HG03025 (cell line): ENCODE measurements at regions not wholly inside any gene's neighbourhood (a gene's known extent, or its start where the extent isn't known, plus 50 kb on each side); places are given as distances from the start of the nearest gene placed in this dataset.

ENCODE experiments used
- ATAC-seq: cut with Tn5 transposase; IDR thresholded peaks from one replicate; pipeline ENCODE4 v1.9.1; 2021; ENCODE audit warnings: mild to moderate bottlenecking, moderate library complexity; ENCODE audit not compliant: unreplicated experiment, low FRiP score

DNA sequence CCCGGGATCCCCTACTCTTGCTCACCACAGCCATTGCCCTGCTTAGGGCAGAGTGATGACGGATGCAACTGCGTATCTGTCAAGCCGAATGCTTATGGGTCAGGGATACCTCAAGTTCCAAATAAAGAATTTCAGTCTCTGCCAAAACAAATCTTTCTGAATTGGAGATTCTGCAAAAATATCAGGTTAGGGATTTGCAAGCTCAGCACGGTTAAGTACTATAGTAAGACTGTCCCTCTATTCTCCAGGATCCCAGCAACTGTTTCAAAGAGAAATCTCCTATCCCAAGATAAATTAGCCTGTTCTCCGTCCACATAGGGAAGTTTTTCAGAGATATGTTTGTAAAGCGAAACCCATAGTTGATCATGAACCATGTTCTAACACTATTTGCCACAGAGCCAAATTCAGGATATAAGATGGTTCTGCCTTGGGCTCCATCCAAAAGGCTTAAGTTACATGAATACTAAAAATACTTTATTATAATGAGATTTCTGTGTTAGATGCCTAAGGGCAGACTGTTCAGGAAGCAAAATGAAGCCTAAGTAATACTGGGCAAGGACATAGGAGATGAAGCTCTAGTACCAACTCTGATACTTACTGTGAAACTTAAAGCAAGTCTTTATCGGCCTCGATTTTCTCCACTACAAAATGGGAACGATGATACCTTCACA is 100.1 kb upstream of the LPP start:
- ATAC-seq: no peak

- ATAC-seq: no peak
These were observed 99.4 kb upstream of the LPP start for GRCh38 chr3:188054541-188054940.

GRCh38 chr3:188055388-188055787 is 98.6 kb upstream of the LPP start:
- no peak for ATAC-seq

DNA sequence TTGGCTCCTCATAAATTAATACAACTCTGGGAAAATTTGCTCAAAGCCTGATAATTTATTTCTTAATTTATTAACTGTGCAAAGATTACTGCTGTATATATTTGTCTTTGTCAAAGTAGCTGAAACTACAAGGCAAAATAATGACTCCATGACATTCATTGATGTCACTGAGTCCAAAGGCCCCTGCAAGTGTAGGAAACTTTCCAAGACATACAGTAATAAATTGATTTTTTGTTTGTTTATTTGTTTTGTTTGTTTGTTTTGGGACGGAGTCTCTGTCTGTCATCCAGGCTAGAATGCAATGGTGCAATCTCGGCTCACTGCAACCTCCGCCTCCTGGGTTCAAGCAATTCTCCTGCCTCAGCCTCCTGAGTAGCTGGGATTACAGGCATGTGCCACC is 96.8 kb upstream of the LPP start:
- no peak for ATAC-seq

GRCh38 chr3:188058569-188059184 is 95.3 kb upstream of the LPP start:
- ATAC-seq: no peak

GRCh38 chr3:188059351-188059750 is 94.6 kb upstream of the LPP start:
- ATAC-seq: no peak

DNA sequence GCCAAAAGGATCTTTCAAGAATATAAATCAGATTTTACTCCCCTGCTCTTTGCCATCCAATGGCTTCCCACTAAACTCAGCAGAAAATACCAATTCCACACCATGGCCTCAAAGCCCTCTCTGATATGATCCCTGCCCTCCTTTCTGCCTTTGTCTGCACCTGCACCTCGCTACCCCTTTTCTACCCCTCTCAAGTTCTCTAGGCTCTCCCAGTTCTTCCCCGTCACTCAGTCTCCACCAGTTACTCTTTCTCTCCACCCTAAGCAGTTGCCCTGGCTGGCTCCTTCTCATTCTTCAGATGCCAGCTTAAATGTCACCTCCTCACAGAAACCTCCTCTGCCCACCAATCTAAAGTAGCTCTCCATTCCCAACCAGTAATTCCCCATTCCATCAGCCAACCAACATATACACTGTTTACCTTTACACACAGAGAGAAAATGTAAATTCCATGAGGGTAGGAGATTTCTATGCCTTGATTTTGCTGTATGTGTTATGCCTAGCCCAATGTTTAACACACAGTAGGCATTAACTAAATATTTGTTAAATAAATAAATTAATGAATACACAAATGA is 93.6 kb upstream of the LPP start:
- no peak for ATAC-seq

DNA sequence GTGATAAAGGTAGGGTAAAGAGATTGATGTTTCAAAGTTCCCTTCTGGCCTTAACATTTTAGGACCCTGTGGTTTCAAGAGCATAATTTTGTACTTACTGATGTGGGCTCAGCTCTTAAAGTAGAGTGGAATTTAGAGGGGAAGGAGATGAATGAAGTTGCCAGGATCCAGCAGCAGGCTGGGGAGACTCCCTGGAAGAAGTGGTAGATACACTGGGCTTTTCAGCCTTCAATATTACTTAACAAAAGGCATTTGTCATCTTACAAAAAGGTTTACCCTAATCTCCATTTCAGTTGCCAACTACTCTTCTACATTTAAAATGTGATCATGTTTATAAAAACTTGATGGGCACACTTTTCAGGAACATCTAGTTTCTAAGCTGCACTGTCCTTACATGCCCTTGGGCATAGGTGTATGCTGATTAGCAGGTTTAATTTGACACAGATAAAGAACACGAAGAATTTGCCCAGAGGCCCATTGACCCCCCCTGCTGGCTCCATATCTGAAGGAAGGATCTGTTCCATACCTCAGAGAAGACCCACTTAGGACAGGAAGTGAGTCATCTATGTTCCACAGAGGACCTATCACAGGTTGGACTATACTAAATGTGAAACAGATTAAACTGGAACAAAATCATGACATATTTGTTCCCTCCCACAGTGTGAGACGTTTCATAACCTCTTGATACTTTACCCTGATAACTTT is 93.0 kb upstream of the LPP start:
- ATAC-seq: no peak

DNA sequence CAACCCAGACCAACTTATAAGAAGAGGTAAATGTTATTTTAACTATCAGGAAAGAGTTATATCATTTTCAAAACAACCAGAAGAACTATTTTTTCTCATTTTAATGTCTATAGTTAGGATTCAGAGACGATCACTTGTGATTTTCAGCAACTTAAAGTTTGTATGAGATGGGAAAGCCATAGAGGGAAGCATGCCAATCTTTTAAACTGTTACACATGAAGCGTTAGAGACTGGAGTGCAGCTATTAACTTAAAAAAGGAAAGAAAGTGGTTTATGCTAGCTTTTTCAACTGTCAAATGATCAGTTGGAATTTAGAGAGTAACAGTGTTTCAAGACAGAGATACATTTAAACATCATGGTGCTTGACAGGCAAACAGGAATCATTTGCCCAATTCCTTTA is 91.7 kb upstream of the LPP start:
- no peak for ATAC-seq

DNA sequence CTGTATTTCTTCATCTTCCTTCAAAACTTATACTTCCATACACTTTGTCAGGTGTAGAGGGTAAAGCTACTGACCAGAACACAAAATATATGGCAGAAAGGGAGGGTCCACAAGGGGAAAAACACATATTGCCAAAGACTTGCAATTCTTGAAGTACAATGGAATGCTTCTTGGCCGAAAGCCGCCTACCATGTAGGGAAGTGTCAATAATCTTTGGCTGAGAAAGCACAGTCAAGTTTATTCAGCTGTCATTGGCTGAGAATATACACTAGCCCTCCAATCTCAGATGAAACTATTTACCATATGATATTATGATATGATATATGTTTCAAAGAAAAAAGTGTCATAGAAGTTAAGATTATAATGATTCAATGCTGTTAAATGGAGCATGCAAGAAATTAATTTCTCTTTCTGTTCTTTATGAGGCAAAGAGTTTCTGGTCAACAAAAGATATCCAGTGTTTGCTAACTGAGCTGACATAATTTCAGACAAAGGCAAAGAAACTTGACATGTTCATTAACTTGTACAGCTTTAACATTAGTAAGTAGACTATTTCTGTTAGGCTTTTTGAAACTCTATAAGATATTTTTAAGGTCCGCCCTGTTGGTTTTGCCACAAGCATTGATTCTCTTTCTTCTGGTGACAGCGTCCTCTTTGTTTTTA is 89.0 kb upstream of the LPP start:
- ATAC-seq: no peak

DNA sequence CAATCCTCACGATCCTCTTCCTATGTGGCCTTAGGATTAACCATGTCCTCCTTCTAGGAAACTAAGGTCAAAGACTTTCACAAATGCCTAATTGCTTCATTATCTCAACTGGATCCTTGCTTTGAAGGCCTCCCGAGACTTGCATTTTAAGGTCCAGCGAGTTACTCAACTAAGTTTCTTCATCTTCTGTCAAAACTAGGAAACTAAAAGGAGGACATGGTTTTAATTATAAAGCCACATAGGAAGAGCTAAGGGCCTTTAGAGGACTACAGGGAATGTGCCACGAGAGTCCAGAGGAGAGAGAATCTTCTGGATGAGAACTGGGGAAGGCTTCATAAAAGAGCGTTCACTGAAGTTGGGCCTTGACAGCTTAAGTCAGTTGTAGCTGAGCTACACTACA is 87.8 kb upstream of the LPP start:
- no peak for ATAC-seq

GRCh38 chr3:188067932-188068331 is 86.0 kb upstream of the LPP start:
- no peak for ATAC-seq

- ATAC-seq: no peak
These were observed 85.6 kb upstream of the LPP start for GRCh38 chr3:188068342-188068741.

DNA sequence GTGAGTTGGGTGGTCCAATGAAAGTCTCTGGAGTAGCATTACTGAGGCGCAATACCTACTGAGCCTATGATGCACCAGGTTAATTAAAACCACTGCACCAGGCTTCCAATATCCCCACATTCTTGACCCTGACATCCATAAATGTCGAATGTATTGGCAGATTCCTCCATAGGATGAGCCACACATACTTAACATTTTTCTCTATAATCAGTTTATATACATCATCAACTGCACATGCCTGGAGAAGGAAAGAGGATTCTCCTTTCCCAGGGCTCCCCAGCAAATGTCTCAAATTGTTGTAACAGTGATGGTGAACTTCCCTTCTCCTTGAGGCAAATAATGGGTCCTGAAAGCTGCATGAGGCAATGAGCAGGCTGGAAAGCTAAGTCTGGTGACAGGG is 82.3 kb upstream of the LPP start:
- no peak for ATAC-seq

GRCh38 chr3:188076176-188076575 is 77.8 kb upstream of the LPP start:
- ATAC-seq: no peak

DNA sequence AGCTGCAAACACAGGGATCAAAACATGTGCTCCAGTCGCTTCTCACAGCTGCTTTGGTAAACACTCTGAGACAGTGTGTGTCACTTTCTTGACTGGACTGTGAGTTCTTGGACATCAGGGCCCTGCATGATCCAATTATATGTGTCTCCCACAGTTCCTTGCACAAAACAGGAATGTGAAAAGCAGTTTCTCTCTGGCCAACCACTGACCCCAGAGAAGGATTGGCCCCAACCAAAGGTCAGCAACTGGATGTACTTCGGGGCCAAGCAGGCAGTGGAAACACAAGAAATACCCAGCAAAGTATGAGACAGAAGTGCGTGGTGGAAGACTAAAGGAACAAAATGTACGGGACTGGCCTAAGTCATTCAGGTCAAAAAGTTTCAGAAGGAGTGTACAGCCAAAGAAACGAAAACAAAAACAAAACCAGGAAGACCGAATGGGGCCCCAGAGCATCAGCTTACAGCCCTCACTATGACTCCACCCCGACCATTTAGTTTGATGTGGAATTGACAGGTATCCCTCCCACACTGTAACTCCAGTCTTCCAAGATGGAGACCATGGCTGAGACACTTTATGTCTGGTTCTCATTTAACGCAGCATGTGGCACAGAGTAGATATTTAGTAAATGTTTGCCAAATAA is 76.7 kb upstream of the LPP start:
- ATAC-seq: no peak

DNA sequence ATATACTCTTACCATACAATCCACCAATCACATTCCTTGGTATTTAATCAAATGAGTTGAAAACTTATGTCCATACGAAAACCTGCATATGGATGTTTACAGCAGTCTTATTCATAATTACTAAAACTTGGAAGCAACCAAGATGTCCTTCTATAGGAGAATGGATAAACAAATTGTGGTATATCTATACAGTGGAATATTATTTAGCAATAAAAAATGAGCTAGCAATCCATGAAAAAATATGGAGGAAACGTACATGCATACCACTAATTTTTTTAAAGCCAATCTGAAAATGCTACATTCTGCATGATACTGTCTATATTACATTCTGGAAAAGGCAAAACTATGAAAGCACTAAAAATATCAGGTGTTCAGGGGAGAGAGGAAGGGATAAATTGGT is 73.9 kb upstream of the LPP start:
- ATAC-seq: no peak

- no peak for ATAC-seq
These were observed 71.9 kb upstream of the LPP start for GRCh38 chr3:188082031-188082430.

GRCh38 chr3:188082450-188082849 is 71.5 kb upstream of the LPP start:
- no peak for ATAC-seq

- no peak for ATAC-seq
These were observed 70.9 kb upstream of the LPP start for GRCh38 chr3:188083011-188083410.
